ENCODE measurements at regions not wholly inside any gene's neighbourhood (a gene's known extent, or its start where the extent isn't known, plus 50 kb on each side); places are given as distances from the start of the nearest gene placed in this dataset.

DNA sequence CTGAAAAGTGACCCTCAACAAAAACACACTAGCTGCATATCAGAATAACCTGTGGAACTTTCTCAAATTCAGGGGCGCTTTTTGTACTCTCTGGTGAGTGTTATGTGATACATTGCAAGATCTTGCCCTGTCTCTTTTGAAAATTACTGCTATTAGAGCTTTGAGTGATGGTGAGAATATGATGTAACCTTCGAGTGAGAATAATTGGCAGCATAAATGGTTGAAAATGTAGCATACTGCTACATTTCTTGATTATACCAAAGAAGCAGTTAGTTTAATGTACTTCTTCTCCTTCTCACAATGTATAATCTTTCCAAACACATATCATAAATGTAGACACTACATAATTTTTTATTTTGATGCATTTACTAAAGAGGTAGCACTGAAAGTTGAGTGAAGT, 882.9 kb downstream of the FSTL5 start:
- TF ChIP-seq EZH2 (IDR thresholded peaks at IDR 0.05; ENCODE audit: insufficient read depth, poor library complexity, severe bottlenecking): no peak
- TF ChIP-seq EZH2phosphoT487 (IDR thresholded peaks at IDR 0.05; ENCODE audit: insufficient read depth, low read depth): no peak

Data from GM23248 (cell line).